ENCODE measurements at regions not wholly inside any gene's neighbourhood (a gene's known extent, or its start where the extent isn't known, plus 50 kb on each side); places are given as distances from the start of the nearest gene placed in this dataset.

DNA sequence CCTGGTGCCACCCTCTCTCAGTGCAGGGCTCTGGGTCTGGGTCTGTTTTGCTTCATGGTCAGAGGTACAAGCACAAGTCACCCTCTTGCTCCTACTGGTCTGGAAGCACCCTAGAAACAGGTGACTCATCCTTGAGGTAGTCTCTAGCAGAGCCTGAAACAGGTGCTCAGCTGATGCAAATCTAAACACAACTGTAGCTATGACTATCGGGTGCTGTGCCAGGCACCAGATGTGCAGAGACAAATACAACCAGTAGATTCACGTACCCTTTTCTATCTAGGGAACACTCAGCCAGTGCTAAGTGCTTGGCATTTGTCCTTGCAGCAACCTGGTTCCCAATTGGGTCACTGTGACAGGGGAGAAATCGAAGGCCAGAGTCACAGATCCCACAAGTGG, 140.9 kb upstream of the MYCN start (continued):
- TF ChIP-seq FOXP4 (CRISPR knock-in tag; IDR thresholded peaks at IDR 0.05), result no peak
- TF ChIP-seq HMGA2 (CRISPR knock-in tag; IDR thresholded peaks at IDR 0.05), result no peak
- no peak for TF ChIP-seq TEAD4 (CRISPR knock-in tag; IDR thresholded peaks at IDR 0.05)
- no peak for TF ChIP-seq CREB1 (CRISPR knock-in tag; IDR thresholded peaks at IDR 0.05)
- no peak for TF ChIP-seq FOXP1 (CRISPR knock-in tag; IDR thresholded peaks at IDR 0.05; ENCODE audit: borderline replicate concordance)

DNA sequence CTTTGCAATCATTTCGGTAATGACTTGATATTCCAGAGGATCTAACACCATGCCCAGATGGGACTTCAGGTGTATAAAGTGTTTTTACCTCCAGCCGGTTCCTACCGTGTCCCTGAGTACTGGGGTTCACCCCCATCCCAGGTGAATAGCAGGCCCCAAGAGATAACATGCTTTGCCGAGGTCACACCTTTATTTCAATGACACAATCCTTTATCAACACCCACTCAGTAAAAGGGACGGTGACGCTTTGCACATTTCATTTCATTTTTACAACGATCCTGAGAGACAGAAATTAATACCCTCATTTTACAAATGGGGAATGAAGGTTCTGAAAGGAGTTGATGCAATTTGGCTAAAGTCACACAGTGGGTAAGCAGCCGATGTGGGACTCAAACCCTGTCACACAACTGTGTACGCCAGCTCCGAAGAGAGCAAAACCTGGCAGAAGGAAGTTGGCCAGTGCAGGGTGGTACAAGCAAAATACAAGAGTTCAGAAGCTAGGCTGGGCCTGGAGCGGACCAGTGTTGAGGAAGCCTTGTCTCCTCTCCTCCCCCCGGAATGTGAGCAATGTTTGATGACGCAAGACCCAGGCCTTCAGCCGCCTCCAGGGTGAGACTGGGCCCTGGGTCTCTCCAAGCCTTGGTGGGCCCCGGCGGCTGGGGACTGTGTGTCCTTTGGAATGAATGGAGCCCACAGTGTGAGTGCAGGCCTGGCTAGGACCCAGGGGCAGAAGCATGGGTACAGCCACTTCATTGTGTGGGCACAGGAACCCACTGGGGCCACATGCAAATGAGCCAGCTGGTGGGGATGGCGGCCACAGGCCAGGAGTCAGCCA, 139.6 kb upstream of the MYCN start:
- CTCF ChIA-PET, result no interaction called here

More for the DNA sequence above, 139.6 kb upstream of the MYCN start:
- Mint-ChIP-seq H3K4me1 (peaks cover 20% of the 10 kb centered on the region), H3K4me3 (no peak overlapping the region), H3K27me3 (ENCODE audit: low read depth) (no peaks in the 10 kb centered on the region), H3K27ac (no peak overlapping the region), H3K36me3 (no peaks in the 10 kb centered on the region), H3K9me3 (peaks cover 1% of the 10 kb centered on the region)
- peak; percentile 40 for DNase-seq (ENCODE audit: low spot score)
- no peak for TF ChIP-seq ZNF232 (CRISPR knock-in tag; IDR thresholded peaks at IDR 0.05)
- no peak for TF ChIP-seq ZNF423 (CRISPR knock-in tag; IDR thresholded peaks at IDR 0.05)
- no peak for TF ChIP-seq FOXP4 (CRISPR knock-in tag; IDR thresholded peaks at IDR 0.05)
- TF ChIP-seq TEAD1 (CRISPR knock-in tag; IDR thresholded peaks at IDR 0.05), result peak; percentile 60; the same call in 1 of the 2 replicates
- no peak for TF ChIP-seq NFE2L1 (CRISPR knock-in tag; IDR thresholded peaks at IDR 0.05)
- TF ChIP-seq FOXJ3 (CRISPR knock-in tag; IDR thresholded peaks at IDR 0.05; ENCODE audit: borderline replicate concordance), result no peak
- TF ChIP-seq TCF7 (CRISPR knock-in tag; IDR thresholded peaks at IDR 0.05; ENCODE audit: low read depth), result no peak
- TF ChIP-seq, protein P1, sequence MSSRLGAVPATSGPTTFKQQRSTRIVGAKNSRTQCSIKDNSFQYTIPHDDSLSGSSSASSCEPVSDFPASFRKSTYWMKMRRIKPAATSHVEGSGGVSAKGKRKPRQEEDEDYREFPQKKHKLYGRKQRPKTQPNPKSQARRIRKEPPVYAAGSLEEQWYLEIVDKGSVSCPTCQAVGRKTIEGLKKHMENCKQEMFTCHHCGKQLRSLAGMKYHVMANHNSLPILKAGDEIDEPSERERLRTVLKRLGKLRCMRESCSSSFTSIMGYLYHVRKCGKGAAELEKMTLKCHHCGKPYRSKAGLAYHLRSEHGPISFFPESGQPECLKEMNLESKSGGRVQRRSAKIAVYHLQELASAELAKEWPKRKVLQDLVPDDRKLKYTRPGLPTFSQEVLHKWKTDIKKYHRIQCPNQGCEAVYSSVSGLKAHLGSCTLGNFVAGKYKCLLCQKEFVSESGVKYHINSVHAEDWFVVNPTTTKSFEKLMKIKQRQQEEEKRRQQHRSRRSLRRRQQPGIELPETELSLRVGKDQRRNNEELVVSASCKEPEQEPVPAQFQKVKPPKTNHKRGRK (CRISPR knock-in tag; IDR thresholded peaks at IDR 0.05; ENCODE audit: borderline replicate concordance), result no peak
- TF ChIP-seq GABPB1 (CRISPR knock-in tag; IDR thresholded peaks at IDR 0.05), result peak; percentile 50; the same call in 1 of the 2 replicates
- TF ChIP-seq CREB1 (CRISPR knock-in tag; IDR thresholded peaks at IDR 0.05), result no peak
- TF ChIP-seq CBFB (CRISPR knock-in tag; IDR thresholded peaks at IDR 0.05; ENCODE audit: low read depth), result no peak
- TF ChIP-seq ZSCAN18 (CRISPR knock-in tag; IDR thresholded peaks at IDR 0.05), result no peak
- no peak for TF ChIP-seq ETV6 (CRISPR knock-in tag; IDR thresholded peaks at IDR 0.05)
- no peak for TF ChIP-seq ZNF396 (CRISPR knock-in tag; IDR thresholded peaks at IDR 0.05; ENCODE audit: borderline replicate concordance)
- TF ChIP-seq, protein P2, sequence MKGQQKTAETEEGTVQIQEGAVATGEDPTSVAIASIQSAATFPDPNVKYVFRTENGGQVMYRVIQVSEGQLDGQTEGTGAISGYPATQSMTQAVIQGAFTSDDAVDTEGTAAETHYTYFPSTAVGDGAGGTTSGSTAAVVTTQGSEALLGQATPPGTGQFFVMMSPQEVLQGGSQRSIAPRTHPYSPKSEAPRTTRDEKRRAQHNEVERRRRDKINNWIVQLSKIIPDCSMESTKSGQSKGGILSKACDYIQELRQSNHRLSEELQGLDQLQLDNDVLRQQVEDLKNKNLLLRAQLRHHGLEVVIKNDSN (CRISPR knock-in tag; IDR thresholded peaks at IDR 0.05), result no peak
- no peak for TF ChIP-seq NR1H2 (CRISPR knock-in tag; IDR thresholded peaks at IDR 0.05)
- no peak for TF ChIP-seq CREM (CRISPR knock-in tag; IDR thresholded peaks at IDR 0.05)
- no peak for TF ChIP-seq PREB (CRISPR knock-in tag; IDR thresholded peaks at IDR 0.05; ENCODE audit: borderline replicate concordance)
- TF ChIP-seq TEAD4 (CRISPR knock-in tag; IDR thresholded peaks at IDR 0.05), result peak; percentile 86; the same call in 1 of the 2 replicates
- no peak for TF ChIP-seq ZNF317 (CRISPR knock-in tag; IDR thresholded peaks at IDR 0.05; ENCODE audit: borderline replicate concordance, low read depth)
- TF ChIP-seq ZBTB21 (CRISPR knock-in tag; IDR thresholded peaks at IDR 0.05; ENCODE audit: borderline replicate concordance), result no peak
- peak; percentile 77 for ATAC-seq
- POLR2A ChIA-PET, result no interaction called here
